AG09319 (cell line): ENCODE measurements at regions not wholly inside any gene's neighbourhood (a gene's known extent, or its start where the extent isn't known, plus 50 kb on each side); places are given as distances from the start of the nearest gene placed in this dataset.

ENCODE experiments used
- DNase-seq: peaks from one replicate; pipeline ENCODE4 v3.0.0-alpha.2; 2010; ENCODE audit warnings: low read depth; ENCODE audit errors: extremely low read depth
- TF ChIP-seq, protein P1 (sequence below): IDR thresholded peaks from 2 replicates; pipeline ENCODE4 v1.5.1; 2011; ENCODE audit warnings: low read depth, mild to moderate bottlenecking, inconsistent platforms, low read length, moderate library complexity

GRCh38 chr6:169083508-169083874 is 170.2 kb downstream of the THBS2 start:
- TF ChIP-seq, protein P1, sequence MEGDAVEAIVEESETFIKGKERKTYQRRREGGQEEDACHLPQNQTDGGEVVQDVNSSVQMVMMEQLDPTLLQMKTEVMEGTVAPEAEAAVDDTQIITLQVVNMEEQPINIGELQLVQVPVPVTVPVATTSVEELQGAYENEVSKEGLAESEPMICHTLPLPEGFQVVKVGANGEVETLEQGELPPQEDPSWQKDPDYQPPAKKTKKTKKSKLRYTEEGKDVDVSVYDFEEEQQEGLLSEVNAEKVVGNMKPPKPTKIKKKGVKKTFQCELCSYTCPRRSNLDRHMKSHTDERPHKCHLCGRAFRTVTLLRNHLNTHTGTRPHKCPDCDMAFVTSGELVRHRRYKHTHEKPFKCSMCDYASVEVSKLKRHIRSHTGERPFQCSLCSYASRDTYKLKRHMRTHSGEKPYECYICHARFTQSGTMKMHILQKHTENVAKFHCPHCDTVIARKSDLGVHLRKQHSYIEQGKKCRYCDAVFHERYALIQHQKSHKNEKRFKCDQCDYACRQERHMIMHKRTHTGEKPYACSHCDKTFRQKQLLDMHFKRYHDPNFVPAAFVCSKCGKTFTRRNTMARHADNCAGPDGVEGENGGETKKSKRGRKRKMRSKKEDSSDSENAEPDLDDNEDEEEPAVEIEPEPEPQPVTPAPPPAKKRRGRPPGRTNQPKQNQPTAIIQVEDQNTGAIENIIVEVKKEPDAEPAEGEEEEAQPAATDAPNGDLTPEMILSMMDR, result no peak
- no peak for DNase-seq

- TF ChIP-seq, protein P1, result no peak
- no peak for DNase-seq
Measured at GRCh38 chr6:169082817-169083507, 170.7 kb downstream of the THBS2 start.

DNA sequence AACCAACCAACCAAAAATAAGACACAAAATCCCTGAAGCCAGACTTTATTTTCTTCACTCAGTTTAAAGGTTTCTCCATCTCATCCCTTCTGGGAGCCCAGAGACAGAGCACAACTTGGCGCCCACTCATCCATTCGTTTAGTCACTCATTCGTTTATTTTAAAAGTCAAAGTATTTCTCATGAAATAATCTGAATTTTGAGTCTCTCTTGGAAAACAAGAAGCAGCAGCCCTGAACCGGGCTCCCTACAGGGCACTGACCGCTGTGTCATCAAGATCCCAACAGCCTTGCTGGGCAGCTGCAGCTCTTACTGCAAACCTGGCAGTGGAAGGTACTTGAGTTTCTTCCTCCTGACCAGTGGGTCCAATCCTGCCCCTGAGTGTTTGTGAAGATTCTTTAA is 171.6 kb downstream of the THBS2 start:
- TF ChIP-seq, protein P1, result no peak
- no peak for DNase-seq

- TF ChIP-seq, protein P1, result no peak
- DNase-seq, result no peak
Measured at GRCh38 chr6:169081248-169081647, 172.4 kb downstream of the THBS2 start.

GRCh38 chr6:169079650-169080049 is 174.0 kb downstream of the THBS2 start:
- no peak for DNase-seq
- TF ChIP-seq, protein P1, result no peak

- TF ChIP-seq, protein P1, result no peak
- no peak for DNase-seq
Measured at GRCh38 chr6:169078399-169079145, 175.1 kb downstream of the THBS2 start.

- TF ChIP-seq, protein P1, result no peak
- DNase-seq, result no peak
Measured at GRCh38 chr6:169075915-169076654, 177.6 kb downstream of the THBS2 start.
